Esophagus muscularis mucosa (tissue), 4 donors: ENCODE measurements at regions not wholly inside any gene's neighbourhood (a gene's known extent, or its start where the extent isn't known, plus 50 kb on each side); places are given as distances from the start of the nearest gene placed in this dataset.

Source experiments
- DNase-seq: peaks from one replicate; pipeline ENCODE4 v3.0.0-alpha.2; 2017; ENCODE audit errors: extremely low spot score
- H3K27ac ChIP-seq, 4 donors: fragments of 200-600 bp; sonication (generic); replicated peaks in 1 of 4; 1 replicate in 3 of 4; 2 replicates in 1 of 4; pipeline ENCODE4 v1.5.1; 2016 to 2019; ENCODE audit warnings: mild to moderate bottlenecking in 1 of 4
- H3K27me3 ChIP-seq, 4 donors: fragments of 200-600 bp; sonication (generic); one replicate each; pipeline versions ENCODE4 v1.5.1 to v1.6.0; 2016 to 2019
- H3K36me3 ChIP-seq, 4 donors: fragments of 200-600 bp; sonication (generic); one replicate each; pipeline ENCODE4 v1.5.1; 2016 to 2019
- H3K4me1 ChIP-seq, 4 donors: fragments of 200-600 bp; sonication (generic); one replicate each; pipeline ENCODE4 v1.5.1; 2016 to 2019
- H3K4me3 ChIP-seq, 4 donors: fragments of 200-600 bp; sonication (generic); 1 replicate in 2 of 4; 2 replicates in 2 of 4; pipeline ENCODE4 v1.5.1; 2016 to 2019; ENCODE audit warnings: mild to moderate bottlenecking in 4 of 4, moderate library complexity in 1 of 4
- H3K9me3 ChIP-seq, 4 donors: fragments of 200-600 bp; sonication (generic); 1 replicate in 3 of 4; 2 replicates in 1 of 4; pipeline ENCODE4 v1.5.1; 2016 to 2019
- EP300 ChIP-seq: sonication (generic); formaldehyde crosslinking; IDR thresholded peaks from one replicate; pipeline ENCODE4 v1.6.1; 2017; ENCODE audit warnings: antibody characterized with exemption
- POLR2A ChIP-seq: fragments of 450-650 bp; IDR thresholded peaks from one replicate; pipeline ENCODE4 v1.6.1; 2017; ENCODE audit warnings: antibody characterized with exemption, moderate library complexity, mild to moderate bottlenecking, low read depth
- POLR2AphosphoS5 ChIP-seq, 2 donors: sonication (generic); formaldehyde crosslinking; IDR thresholded peaks; one replicate each; pipeline ENCODE4 v1.6.1; 2017; ENCODE audit warnings: antibody characterized with exemption in 2 of 2
- WGBS: methylation state at CpG from one replicate; pipeline ENCODE4 v1.1.5; 2018; 5-methylcytosine and 5-hydroxymethylcytosine counted together
- intact Hi-C: fragments of 100-400 bp; cut with DNase I; formaldehyde crosslinking; loops from one replicate; pipeline ENCODE4 v1.15.1; 2023
- TF ChIP-seq, protein P1 (sequence below), 3 experiments: fragments of 200-600 bp in 2 of 3; fragments of 450-650 bp in 1 of 3; sonication (generic) in 2 of 3; IDR thresholded peaks; one replicate each; pipeline ENCODE4 v1.5.1; 2017 to 2019; ENCODE audit warnings: antibody characterized with exemption in 3 of 3, mild to moderate bottlenecking in 2 of 3, moderate library complexity in 1 of 3

DNA sequence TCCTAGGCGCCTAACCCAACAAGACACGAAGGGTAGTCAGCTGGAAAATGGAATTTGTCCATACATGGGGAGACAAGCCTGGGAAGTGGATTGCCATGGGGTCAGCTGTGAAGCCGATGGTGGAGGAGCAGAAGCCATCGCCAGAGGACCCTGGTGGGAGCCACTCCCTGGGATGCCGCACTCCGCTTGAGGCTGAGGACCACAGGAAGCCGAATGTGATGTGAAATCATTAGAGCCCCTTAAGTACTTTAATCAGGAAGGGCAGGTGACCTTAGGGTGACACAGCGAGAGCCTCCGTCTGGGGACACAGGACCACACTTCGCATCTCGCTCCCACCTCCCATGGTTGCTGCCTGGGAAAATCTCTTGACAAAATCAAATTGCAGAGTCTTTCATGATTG, 614.6 kb upstream of the MGMT start:
- Histone ChIP-seq H3K27ac (peak overlapping the region; percentile 36 to 54 (median 49)), H3K4me3 (no peak overlapping the region), H3K4me1 (peaks cover 49 to 63% (median 52%) of the 10 kb centered on the region in 4 donors), H3K27me3 (no peaks in the 10 kb centered on the region), H3K9me3 (no peaks in the 10 kb centered on the region), H3K36me3 (no peaks in the 10 kb centered on the region)
- no peak for TF ChIP-seq POLR2AphosphoS5 (IDR thresholded peaks at IDR 0.05)
- TF ChIP-seq POLR2A, result no peak
- TF ChIP-seq, protein P1, sequence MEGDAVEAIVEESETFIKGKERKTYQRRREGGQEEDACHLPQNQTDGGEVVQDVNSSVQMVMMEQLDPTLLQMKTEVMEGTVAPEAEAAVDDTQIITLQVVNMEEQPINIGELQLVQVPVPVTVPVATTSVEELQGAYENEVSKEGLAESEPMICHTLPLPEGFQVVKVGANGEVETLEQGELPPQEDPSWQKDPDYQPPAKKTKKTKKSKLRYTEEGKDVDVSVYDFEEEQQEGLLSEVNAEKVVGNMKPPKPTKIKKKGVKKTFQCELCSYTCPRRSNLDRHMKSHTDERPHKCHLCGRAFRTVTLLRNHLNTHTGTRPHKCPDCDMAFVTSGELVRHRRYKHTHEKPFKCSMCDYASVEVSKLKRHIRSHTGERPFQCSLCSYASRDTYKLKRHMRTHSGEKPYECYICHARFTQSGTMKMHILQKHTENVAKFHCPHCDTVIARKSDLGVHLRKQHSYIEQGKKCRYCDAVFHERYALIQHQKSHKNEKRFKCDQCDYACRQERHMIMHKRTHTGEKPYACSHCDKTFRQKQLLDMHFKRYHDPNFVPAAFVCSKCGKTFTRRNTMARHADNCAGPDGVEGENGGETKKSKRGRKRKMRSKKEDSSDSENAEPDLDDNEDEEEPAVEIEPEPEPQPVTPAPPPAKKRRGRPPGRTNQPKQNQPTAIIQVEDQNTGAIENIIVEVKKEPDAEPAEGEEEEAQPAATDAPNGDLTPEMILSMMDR (IDR thresholded peaks at IDR 0.05), result no peak
- no peak for TF ChIP-seq EP300
- DNase-seq, result peak; percentile 78
- 88% methylated on average over 11 of the region's 11 CpGs for WGBS
- intact Hi-C loops, result no loop called here

DNA sequence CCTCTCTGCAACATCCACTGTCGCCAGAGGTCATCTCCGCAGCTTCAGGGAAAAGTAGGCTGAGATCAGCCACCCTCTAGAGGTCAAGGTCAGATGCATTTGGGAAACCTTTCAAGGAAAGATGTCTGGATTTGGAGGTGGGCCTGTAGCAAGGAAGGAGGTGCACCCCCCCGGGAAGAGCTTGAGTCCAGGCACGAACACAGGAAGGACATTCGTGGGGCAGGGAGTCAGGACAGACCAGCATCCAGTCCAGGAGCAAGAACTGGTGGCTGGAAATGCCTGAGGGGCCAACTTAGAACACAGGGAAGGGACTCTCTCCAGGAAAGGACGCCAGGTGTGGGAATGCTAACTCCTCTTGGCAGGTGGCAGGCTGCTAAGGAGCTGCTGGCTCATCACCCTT, 614.1 kb upstream of the MGMT start:
- WGBS, result 97% methylated on average over 6 of the region's 6 CpGs
- no peaks in the 10 kb centered on the region for H3K9me3 ChIP-seq
- H3K4me1 ChIP-seq, result peaks cover 46 to 63% (median 51%) of the 10 kb centered on the region in 4 donors
- peak overlapping the region in 3 of 4 donors; percentile 46 to 54 (median 52) for H3K27ac ChIP-seq
- H3K4me3 ChIP-seq, result no peak overlapping the region
- intact Hi-C loops, result no loop called here
- no peaks in the 10 kb centered on the region for H3K36me3 ChIP-seq
- DNase-seq, result peak; percentile 86
- no peaks in the 10 kb centered on the region for H3K27me3 ChIP-seq
- TF ChIP-seq POLR2A (no peak), EP300 (no peak), POLR2AphosphoS5 (IDR thresholded peaks at IDR 0.05) (no peak)
- TF ChIP-seq, protein P1 (IDR thresholded peaks at IDR 0.05), result no peak

DNA sequence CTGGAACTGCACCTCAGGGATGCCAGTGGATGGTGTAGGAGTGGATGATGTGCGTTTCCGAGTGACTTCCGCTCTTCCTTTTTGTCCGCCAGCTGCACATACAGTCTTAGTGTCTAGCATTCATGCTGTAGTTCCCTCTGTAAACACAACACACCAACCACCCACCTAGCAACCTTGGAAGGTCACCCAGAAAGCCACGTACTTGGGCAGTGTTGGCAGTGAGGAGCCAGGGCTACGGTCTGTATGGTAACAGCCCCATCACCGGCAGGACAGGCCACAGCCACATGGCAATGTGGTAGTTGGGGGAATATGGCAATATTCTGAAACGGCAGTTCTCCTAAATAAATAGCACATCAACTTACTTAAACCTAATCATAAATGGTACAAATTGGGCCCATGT, 613.5 kb upstream of the MGMT start:
- H3K9me3 ChIP-seq, result no peaks in the 10 kb centered on the region
- H3K27ac ChIP-seq, result no peak overlapping the region
- H3K27me3 ChIP-seq, result no peaks in the 10 kb centered on the region
- H3K36me3 ChIP-seq, result no peaks in the 10 kb centered on the region
- intact Hi-C loops, result no loop called here
- peaks cover 43 to 63% (median 51%) of the 10 kb centered on the region in 4 donors for H3K4me1 ChIP-seq
- no peak for TF ChIP-seq POLR2A
- TF ChIP-seq EP300, result no peak
- no peak for TF ChIP-seq POLR2AphosphoS5 (IDR thresholded peaks at IDR 0.05)
- TF ChIP-seq, protein P1 (IDR thresholded peaks at IDR 0.05), result no peak
- WGBS, result 89% methylated on average over 8 of the region's 8 CpGs
- no peak overlapping the region for H3K4me3 ChIP-seq
- DNase-seq, result peak; percentile 85

DNA sequence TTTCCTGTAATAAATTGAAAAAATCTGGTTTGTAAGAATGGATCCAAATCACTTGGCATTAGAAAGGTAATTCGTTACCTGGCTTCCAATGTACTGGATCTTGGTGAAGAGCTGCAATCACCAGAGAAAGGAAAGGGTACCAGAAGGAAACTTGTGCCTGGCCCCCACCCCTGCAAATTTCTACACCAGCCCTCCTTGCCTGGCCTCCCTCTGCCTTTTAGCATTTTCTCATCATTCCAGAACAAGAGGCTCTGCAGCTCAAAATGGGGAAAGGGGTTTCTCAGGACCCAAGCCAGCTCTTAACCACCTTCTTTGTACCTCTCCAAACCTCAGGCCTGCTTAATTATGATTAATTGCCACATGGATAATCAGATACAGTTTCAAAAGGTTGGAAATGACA, 612.8 kb upstream of the MGMT start:
- peaks cover 43 to 58% (median 53%) of the 10 kb centered on the region in 4 donors for H3K4me1 ChIP-seq
- WGBS, result 96% methylated on average over 1 of the region's 1 CpG
- H3K36me3 ChIP-seq, result no peaks in the 10 kb centered on the region
- peak; percentile 55 for DNase-seq
- no peaks in the 10 kb centered on the region for H3K27me3 ChIP-seq
- H3K9me3 ChIP-seq, result no peaks in the 10 kb centered on the region
- TF ChIP-seq POLR2AphosphoS5 (IDR thresholded peaks at IDR 0.05) (no peak), POLR2A (no peak), EP300 (no peak)
- TF ChIP-seq, protein P1 (IDR thresholded peaks at IDR 0.05), result no peak
- H3K4me3 ChIP-seq, result no peak overlapping the region
- intact Hi-C loops, result no loop called here
- peak overlapping the region; percentile 42 to 82 (median 60) for H3K27ac ChIP-seq

DNA sequence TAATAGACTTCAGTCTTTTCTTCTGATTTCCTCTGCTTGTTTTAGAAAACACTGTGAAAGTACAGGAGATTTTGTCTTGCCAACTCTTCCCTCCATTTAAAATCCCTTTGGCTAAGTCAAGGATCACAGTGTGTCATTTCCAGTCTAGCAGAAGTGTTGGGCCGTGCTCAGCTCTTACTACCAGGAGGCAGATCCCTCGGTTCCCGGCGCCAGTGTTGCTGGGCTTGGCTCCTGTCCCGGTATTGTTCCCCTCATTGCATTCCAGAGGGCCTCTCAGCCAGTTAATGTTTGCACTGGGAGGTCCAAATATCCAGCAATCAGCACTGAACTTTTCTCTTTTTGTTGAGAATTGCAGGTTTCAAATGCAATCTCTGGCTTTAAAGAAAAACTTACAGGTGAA, 612.1 kb upstream of the MGMT start:
- Histone ChIP-seq H3K36me3 (no peaks in the 10 kb centered on the region), H3K27ac (peak overlapping the region; percentile 42 to 82 (median 60)), H3K27me3 (no peaks in the 10 kb centered on the region), H3K4me3 (no peak overlapping the region), H3K9me3 (no peaks in the 10 kb centered on the region), H3K4me1 (peaks cover 43 to 58% (median 53%) of the 10 kb centered on the region in 4 donors)
- peak; percentile 70 for TF ChIP-seq EP300
- peak; percentile 68 to 79 for TF ChIP-seq POLR2AphosphoS5 (IDR thresholded peaks at IDR 0.05)
- TF ChIP-seq, protein P1 (IDR thresholded peaks at IDR 0.05), result no peak
- DNase-seq, result peak; percentile 93
- intact Hi-C loops, result no loop called here
- 10% methylated on average over 5 of the region's 5 CpGs for WGBS
